TTC549 (cell line): ENCODE measurements at regions not wholly inside any gene's neighbourhood (a gene's known extent, or its start where the extent isn't known, plus 50 kb on each side); places are given as distances from the start of the nearest gene placed in this dataset.

Experiments
- FAIRE-seq: peaks from 2 replicates; lab custom pipeline; 2012; peaks lifted over from hg19 to GRCh38; lab: Jason Lieb, UNC

- no peak for FAIRE-seq
These were observed 186.5 kb upstream of the LINGO1 start for GRCh38 chr15:77819048-77819850.

- FAIRE-seq: no peak
These were observed 185.9 kb upstream of the LINGO1 start for GRCh38 chr15:77818484-77819047.

GRCh38 chr15:77817434-77817833, 184.7 kb upstream of the LINGO1 start:
- FAIRE-seq: no peak

GRCh38 chr15:77816983-77817382, 184.3 kb upstream of the LINGO1 start:
- no peak for FAIRE-seq

GRCh38 chr15:77815015-77815414, 182.3 kb upstream of the LINGO1 start:
- FAIRE-seq: no peak

GRCh38 chr15:77812664-77813063, 180.0 kb upstream of the LINGO1 start:
- FAIRE-seq: no peak

- FAIRE-seq: no peak
These were observed 178.6 kb upstream of the LINGO1 start for GRCh38 chr15:77811270-77811669.

- FAIRE-seq: no peak
These were observed 177.4 kb upstream of the LINGO1 start for GRCh38 chr15:77810130-77810571.

- no peak for FAIRE-seq
These were observed 176.0 kb upstream of the LINGO1 start for GRCh38 chr15:77808581-77809177.

- no peak for FAIRE-seq
These were observed 175.4 kb upstream of the LINGO1 start for GRCh38 chr15:77808075-77808474.

- no peak for FAIRE-seq
These were observed 174.9 kb upstream of the LINGO1 start for GRCh38 chr15:77807611-77808010.

- no peak for FAIRE-seq
These were observed 174.4 kb upstream of the LINGO1 start for GRCh38 chr15:77807115-77807514.

- no peak for FAIRE-seq
These were observed 171.5 kb upstream of the LINGO1 start for GRCh38 chr15:77804210-77804609.

- FAIRE-seq: no peak
These were observed 170.8 kb upstream of the LINGO1 start for GRCh38 chr15:77803487-77803886.

GRCh38 chr15:77800305-77800704, 167.6 kb upstream of the LINGO1 start:
- no peak for FAIRE-seq

- FAIRE-seq: no peak
These were observed 166.1 kb upstream of the LINGO1 start for GRCh38 chr15:77798847-77799246.

- FAIRE-seq: no peak
These were observed 165.6 kb upstream of the LINGO1 start for GRCh38 chr15:77798151-77798835.

- no peak for FAIRE-seq
These were observed 164.6 kb upstream of the LINGO1 start for GRCh38 chr15:77797270-77797669.

GRCh38 chr15:77796046-77796729, 163.5 kb upstream of the LINGO1 start:
- no peak for FAIRE-seq

GRCh38 chr15:77795446-77795845, 162.7 kb upstream of the LINGO1 start:
- no peak for FAIRE-seq

GRCh38 chr15:77791941-77792340, 159.2 kb upstream of the LINGO1 start:
- no peak for FAIRE-seq

- FAIRE-seq: no peak
These were observed 157.8 kb upstream of the LINGO1 start for GRCh38 chr15:77790481-77790880.
